Fibroblast of skin of left quadriceps (primary cell): ENCODE measurements at regions not wholly inside any gene's neighbourhood (a gene's known extent, or its start where the extent isn't known, plus 50 kb on each side); places are given as distances from the start of the nearest gene placed in this dataset.

ENCODE experiments used
- DNase-seq, 2 experiments: peaks; one replicate each; pipeline ENCODE4 v3.0.0-alpha.2; 2013; ENCODE audit warnings: low read depth in 2 of 2

DNA sequence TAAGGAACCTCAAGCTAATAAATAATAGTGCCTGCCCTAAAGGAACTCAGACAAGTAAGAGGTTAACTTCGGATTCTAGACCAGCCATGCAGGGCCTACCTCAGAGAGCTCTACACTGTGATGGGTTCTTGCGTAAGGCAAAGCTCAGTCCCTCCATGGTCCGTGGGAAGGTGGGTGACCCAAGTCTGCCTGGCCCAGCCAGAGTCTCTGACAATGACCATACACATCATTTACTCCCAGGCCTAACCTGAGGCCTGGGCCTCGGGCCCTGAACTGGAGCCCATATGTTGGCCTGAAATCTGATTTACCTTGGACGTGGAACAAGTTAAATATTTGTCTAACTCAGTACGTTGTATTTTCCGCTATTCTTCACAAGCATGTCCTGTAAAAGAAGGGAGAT lies 55.1 kb downstream of the TMEM174 start:
- DNase-seq, result no peak
